HG03442 (cell line): ENCODE measurements at regions not wholly inside any gene's neighbourhood (a gene's known extent, or its start where the extent isn't known, plus 50 kb on each side); places are given as distances from the start of the nearest gene placed in this dataset.
"Not testable (repeated sequence)": the region's sequence is repeated elsewhere in the genome, so short reads cannot be mapped to it uniquely, and the experiment has no call there.

Experiments used
- ATAC-seq: cut with Tn5 transposase; IDR thresholded peaks from one replicate; pipeline ENCODE4 v1.9.1; 2021; ENCODE audit warnings: mild to moderate bottlenecking, moderate library complexity; ENCODE audit not compliant: unreplicated experiment

GRCh38 chr14:76697246-76697905, 63.9 kb upstream of the VASH1 start:
- ATAC-seq, result no peak

- no peak for ATAC-seq
Measured at GRCh38 chr14:76698191-76698590, 63.1 kb upstream of the VASH1 start.

- no peak for ATAC-seq
Measured at GRCh38 chr14:76698631-76699030, 62.6 kb upstream of the VASH1 start.

- ATAC-seq, result no peak
Measured at GRCh38 chr14:76699209-76699938, 61.9 kb upstream of the VASH1 start.

- ATAC-seq, result no peak
Measured at GRCh38 chr14:76699939-76700590, 61.2 kb upstream of the VASH1 start.

- ATAC-seq, result no peak
Measured at GRCh38 chr14:76701436-76701835, 59.8 kb upstream of the VASH1 start.

- no peak for ATAC-seq
Measured at GRCh38 chr14:76701981-76702380, 59.3 kb upstream of the VASH1 start.

GRCh38 chr14:76705214-76705613, 56.1 kb upstream of the VASH1 start:
- ATAC-seq, result no peak

GRCh38 chr14:76706207-76706606, 55.1 kb upstream of the VASH1 start:
- not testable (repeated sequence) for ATAC-seq

GRCh38 chr14:76706811-76707210, 54.5 kb upstream of the VASH1 start:
- no peak for ATAC-seq

GRCh38 chr14:76708028-76708427, 53.2 kb upstream of the VASH1 start:
- ATAC-seq, result no peak

- no peak for ATAC-seq
Measured at GRCh38 chr14:76708771-76709170, 52.5 kb upstream of the VASH1 start.

GRCh38 chr14:76710056-76711010, 50.9 kb upstream of the VASH1 start:
- ATAC-seq, result no peak
